HG03066 (cell line): ENCODE measurements at regions not wholly inside any gene's neighbourhood (a gene's known extent, or its start where the extent isn't known, plus 50 kb on each side); places are given as distances from the start of the nearest gene placed in this dataset.

Source experiments
- ATAC-seq: cut with Tn5 transposase; IDR thresholded peaks from one replicate; pipeline ENCODE4 v1.9.1; 2021; ENCODE audit warnings: low read depth; ENCODE audit not compliant: unreplicated experiment

- ATAC-seq: no peak
Measured at GRCh38 chr4:125994024-125994423, 679.3 kb downstream of the FAT4 start.

GRCh38 chr4:125994430-125994829 is 679.7 kb downstream of the FAT4 start:
- no peak for ATAC-seq

GRCh38 chr4:126004941-126005340 is 690.2 kb downstream of the FAT4 start:
- ATAC-seq: no peak

GRCh38 chr4:126007142-126007541 is 692.4 kb downstream of the FAT4 start:
- no peak for ATAC-seq

GRCh38 chr4:126012691-126013290 is 698.0 kb downstream of the FAT4 start:
- ATAC-seq: no peak

GRCh38 chr4:126018274-126018673 is 703.5 kb downstream of the FAT4 start:
- no peak for ATAC-seq

GRCh38 chr4:126023896-126024295 is 709.1 kb downstream of the FAT4 start:
- ATAC-seq: no peak

GRCh38 chr4:126027601-126028000 is 712.8 kb downstream of the FAT4 start:
- ATAC-seq: no peak

GRCh38 chr4:126028876-126029275 is 714.1 kb downstream of the FAT4 start:
- ATAC-seq: no peak

GRCh38 chr4:126037231-126037630 is 722.5 kb downstream of the FAT4 start:
- no peak for ATAC-seq

- no peak for ATAC-seq
Measured at GRCh38 chr4:126038502-126039144, 723.9 kb downstream of the FAT4 start.

GRCh38 chr4:126046081-126046614 is 731.4 kb downstream of the FAT4 start:
- ATAC-seq: no peak

GRCh38 chr4:126047114-126047513 is 732.4 kb downstream of the FAT4 start:
- no peak for ATAC-seq

- ATAC-seq: no peak
Measured at GRCh38 chr4:126051689-126052424, 737.1 kb downstream of the FAT4 start.

- ATAC-seq: no peak
Measured at GRCh38 chr4:126056116-126056650, 741.4 kb downstream of the FAT4 start.

- no peak for ATAC-seq
Measured at GRCh38 chr4:126057371-126057770, 742.6 kb downstream of the FAT4 start.

GRCh38 chr4:126058596-126058995 is 743.8 kb downstream of the FAT4 start:
- ATAC-seq: no peak

- ATAC-seq: no peak
Measured at GRCh38 chr4:126061655-126062054, 746.9 kb downstream of the FAT4 start.

GRCh38 chr4:126065016-126065415 is 750.3 kb downstream of the FAT4 start:
- ATAC-seq: no peak

- no peak for ATAC-seq
Measured at GRCh38 chr4:126071346-126072333, 756.9 kb downstream of the FAT4 start.
